ENCODE measurements at regions not wholly inside any gene's neighbourhood (a gene's known extent, or its start where the extent isn't known, plus 50 kb on each side); places are given as distances from the start of the nearest gene placed in this dataset.

DNA sequence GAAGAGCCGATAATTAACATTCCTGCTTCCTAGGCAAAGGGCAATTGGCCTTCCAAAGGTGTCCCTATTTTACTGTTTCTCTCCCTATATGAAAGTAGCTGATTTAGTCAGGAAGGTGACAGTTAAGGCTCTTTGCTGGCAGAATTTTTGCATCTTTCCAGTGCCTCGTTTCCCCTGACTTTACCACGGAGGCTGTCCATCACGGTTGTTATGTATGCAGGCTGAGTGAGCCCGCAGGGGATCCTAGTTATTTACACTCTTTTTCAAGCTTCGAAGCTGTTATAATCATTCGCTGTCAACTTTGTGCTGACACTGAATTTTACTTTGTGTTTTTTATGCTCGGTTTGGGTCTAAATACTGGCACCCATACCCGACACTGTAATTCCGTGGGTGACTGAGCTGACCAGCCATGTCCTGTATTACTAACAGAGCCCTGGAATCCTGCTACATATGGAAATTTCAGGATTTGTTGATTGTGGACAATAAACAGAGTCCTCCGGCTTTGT, 713.8 kb upstream of the FANCL start:
- no peak for DNase-seq (ENCODE audit: low read depth)

DNA sequence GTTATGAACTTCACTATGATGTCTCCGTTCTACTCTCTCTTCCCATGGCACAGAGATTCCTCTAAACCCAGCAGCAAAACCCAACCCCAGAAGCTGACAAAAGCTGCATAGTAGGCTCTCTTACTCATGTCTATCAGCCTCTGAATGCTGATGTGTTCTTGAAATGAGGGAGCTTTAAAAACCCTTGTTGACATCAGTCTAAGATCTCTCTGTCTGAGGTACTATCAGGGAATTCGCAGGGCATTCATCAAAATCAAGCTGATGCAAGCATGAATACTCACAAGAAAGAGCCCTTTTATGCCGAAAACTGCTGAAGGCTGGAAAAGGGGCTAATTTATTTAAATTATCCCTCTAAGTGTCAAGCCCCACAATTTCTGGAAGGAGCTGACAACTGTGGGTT, 710.6 kb upstream of the FANCL start:
- DNase-seq (ENCODE audit: low read depth): no peak

DNA sequence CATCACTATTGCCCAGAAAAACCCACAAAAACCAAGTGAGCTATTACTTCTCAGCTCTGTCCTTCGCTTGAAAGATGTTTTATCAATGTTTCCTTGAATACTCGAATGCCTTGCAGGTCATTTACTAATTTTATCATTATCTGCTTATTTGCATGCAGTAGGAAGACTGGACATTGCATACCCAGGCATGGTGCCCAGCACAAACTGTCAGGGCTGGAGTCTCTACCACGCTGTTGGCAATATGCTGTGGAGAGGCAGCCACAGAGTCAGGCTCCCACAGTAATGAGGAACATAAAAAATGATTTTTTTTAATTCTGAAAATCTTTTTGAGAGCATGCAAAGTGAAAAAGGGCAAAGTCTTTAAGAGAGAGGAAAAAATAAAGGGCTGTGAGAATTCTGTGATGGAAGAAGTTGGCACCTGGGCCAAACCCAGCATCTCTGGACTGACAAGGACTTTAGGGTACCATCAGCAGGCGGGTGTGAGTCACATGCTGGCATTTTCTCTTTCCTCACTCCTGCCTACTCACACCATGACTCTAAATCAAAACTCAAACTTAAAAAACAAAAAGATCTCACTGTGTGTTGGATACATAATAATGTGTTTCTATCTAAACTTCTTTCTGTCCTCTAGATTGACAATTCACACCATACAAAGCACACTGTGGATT, 709.8 kb upstream of the FANCL start:
- no peak for DNase-seq (ENCODE audit: low read depth)

DNA sequence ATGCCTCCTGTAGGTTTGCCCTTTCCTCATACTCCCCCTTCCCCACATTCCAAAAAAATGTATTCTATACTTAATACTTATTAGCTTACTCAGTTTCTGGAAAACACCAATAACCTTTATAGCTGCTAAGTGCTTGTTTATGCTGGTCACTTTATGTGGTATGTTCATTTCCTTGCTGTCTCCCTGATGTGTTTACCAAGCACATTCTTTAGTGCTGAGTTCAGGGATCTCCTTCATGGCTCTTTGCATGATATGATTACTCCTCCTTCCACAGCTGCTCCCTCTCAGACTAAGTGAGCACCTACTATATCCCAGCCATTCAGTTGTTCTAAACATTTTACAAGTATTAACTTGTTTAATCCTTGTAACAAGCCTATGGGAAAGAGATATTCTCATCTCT, 698.3 kb upstream of the FANCL start:
- peak; percentile 91 for DNase-seq (ENCODE audit: low read depth)

DNA sequence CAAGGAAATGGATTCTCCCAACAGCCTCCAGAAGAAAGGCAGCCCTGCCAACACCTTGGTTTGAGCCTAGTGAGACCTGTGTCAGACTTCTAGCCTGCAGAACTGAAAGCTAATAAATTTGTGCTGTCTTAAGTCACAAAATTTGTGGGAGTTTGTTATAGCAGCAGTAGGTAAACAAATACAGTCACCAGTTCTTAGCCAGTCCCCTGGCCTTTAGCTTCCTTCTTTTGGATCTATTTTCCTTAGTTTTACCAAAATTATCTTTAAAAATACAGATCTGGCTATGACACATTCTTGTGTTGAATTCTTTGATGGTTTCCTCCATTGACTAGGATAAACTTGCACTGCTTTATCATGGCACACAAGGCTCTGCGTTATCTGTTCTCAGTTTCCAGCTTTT, 697.9 kb upstream of the FANCL start:
- peak; percentile 52 for DNase-seq (ENCODE audit: low read depth)

DNA sequence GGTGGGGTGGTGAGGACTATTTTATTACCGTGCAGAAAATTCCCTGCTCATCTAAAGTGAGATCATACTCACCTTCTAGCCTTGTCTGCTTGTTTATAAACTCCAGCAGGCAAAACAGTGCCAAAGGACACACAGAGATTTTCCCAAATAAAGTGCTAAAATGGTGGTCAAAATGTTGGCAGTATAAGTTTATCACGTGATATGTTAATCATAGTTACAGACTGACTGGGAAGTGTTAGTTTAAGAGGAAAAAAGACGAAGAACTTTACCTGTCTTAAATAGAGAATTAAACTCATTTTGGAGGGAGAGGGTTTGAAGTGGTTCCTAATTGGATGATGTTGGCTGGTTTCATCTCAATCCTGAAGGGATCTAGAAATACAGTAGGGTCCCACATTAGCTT, 691.7 kb upstream of the FANCL start:
- DNase-seq (ENCODE audit: low read depth): no peak

DNA sequence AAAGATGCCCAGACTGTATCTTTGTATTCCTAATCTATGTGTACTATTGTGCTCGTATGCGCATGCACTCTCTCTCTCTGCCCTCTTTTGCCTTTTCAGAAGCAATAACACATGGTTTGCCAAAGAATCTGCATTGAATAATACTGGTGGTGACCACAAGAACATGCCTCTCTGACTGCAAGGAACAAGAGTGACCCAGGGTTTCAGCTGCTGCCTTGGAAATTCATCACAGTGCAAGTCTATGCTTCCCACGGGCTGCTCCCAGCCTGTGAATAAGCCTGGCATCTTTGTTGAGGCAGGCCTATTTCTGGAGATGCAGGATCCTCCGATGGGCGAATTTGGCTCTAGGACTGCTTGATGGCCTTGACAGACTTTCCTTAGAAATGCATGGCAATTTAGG, 689.4 kb upstream of the FANCL start:
- DNase-seq (ENCODE audit: low read depth): peak; percentile 53

DNA sequence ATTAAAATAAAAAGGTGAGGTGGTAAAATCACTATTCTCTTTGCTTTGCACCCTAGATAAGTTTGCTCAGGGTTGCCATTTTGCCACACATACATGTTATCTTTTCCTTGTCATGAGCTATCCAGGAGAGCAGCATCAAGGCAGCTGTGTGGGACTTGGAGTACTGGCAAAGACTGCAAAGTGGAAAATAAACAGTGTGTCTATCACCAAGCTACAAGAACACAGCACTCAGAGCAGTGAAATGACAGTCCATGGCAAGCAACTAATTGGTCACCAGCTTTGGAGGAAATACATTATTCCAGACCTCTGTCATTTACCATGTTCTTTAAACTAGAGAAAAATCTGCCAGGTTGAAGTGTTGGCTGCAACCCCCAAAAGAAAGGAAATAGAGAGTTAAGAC, 687.8 kb upstream of the FANCL start:
- no peak for DNase-seq (ENCODE audit: low read depth)

DNA sequence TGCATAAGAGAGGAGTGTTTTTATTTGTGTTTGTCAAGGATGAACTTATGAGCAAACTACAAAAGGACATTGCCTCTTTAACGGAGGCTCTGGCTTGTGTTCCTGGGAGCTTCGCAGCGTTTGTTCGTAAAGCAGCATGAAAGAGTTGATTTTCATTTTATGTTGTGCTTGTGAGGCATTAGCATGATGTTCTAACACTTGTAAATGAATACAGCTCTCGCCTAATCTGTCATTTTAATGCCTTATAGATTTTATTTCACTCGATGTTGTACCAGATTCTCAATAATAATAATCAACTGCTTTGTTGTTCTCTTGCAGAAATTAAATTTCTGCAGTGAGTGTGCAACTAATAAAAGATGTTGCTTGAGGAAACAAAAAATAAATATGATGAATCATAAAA, 687.3 kb upstream of the FANCL start:
- no peak for DNase-seq (ENCODE audit: low read depth)

DNA sequence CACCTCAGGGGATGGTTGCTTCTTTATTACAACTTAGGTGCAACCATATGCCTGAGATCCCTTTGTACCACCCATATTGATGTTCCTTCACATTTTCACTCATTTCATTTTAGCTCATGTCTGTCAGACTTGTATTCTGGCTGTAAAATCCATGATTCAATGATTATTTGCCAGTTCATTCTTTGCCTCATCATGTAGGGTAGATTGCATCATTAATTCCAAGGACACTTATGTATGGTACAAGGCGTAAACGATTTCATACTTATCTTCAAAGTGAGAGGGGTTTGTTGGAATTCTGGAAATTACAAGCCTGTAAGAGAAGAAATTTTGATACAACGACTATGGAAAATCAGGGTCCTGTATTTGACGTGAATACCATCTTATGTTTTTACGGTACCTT, 685.0 kb upstream of the FANCL start:
- no peak for DNase-seq (ENCODE audit: low read depth)

DNA sequence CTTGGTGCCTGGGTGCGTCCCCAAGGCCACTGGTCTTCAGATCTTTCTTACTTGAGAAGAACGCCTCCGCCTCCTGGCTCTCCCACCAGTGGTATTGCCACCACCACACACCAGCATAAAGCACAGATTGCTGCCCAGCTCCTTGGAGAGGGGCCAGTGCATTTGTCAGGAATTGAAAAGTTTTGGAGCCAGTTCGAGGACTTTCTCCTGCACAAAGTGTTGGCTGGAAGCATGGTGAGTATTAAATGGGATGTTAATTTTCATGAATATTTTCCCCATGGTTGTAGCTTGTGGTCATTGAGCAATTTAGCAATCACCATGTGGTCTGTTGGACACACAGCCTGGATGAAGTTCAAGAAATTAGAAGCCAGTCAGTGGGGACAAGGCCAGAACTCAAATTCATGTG, 684.6 kb upstream of the FANCL start:
- DNase-seq (ENCODE audit: low read depth): peak; percentile 87

DNA sequence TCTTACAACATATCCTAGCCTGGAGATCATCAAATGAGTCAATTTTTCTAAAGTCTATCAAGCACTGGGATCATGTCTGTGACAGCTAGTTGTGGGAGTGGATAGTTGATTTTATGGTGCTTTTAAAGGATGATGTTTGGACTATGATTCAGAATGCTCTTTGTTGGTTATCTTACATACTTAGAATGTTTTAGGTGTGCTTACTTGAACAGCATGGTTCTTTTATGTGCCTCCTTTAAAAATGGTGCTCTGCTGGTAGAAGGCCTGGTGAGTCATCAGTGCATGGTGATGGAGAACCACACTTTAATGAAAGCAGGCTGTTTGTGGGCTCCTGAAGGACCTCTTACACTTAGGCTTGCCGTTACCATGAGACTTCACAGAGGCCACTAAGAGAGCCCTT, 682.7 kb upstream of the FANCL start:
- DNase-seq (ENCODE audit: low read depth): peak; percentile 99

DNA sequence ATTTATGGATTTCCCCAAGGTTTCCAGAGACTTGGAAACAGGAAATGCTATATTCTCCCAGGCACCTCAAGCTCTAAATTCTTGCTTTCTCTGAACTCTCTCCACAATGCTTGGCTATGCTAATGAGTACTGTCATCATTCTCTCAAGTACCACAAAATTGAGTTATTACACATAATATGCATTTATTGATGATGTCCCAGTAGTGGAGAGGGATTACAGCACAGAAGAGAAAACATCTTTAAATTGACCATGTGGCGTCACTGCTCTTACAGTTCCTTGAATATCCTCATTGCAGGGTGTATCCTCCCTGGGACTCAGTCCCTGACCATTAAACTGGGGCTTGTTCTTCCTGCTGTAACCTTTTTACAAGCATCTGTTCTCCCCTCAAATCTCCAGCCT, 681.1 kb upstream of the FANCL start:
- peak; percentile 30 for DNase-seq (ENCODE audit: low read depth)

DNA sequence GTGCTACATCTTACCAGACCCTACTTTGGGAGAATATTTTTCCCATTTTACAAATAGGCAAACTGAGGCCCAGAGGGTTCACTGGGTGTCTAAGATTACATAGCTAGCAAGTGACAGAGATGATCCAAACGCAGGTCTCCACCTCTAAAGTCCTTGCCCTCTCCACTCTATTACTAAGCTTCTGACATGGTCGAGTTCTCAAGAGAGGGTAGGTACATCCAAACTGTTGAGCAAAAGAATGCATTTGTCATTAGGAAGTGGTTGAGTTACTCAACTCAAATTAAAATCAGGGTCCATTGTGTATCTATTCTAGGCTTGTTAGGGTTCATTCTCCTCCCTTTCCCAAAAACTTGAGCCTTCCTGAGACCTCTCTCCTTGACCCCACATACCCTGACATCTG, 680.6 kb upstream of the FANCL start:
- DNase-seq (ENCODE audit: low read depth): peak; percentile 77

DNA sequence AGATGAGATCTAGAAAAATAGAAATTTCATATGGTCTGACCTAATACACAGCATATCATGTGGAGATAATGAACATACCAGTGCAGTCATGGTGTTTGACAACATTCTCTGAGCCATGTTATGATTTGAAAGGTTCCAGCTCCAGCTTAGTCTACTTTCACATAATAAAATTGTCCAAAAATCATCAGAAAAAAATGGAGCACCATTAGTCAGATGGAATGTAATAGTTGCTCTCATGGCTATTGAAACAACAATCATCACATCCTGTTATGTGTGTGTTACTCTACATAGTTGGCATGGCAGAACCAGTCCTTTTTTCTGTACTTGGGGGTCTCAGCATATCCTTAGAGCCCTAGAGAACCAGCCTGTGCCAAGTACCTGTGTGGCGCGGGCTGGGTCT, 678.9 kb upstream of the FANCL start:
- DNase-seq (ENCODE audit: low read depth): peak; percentile 89

DNA sequence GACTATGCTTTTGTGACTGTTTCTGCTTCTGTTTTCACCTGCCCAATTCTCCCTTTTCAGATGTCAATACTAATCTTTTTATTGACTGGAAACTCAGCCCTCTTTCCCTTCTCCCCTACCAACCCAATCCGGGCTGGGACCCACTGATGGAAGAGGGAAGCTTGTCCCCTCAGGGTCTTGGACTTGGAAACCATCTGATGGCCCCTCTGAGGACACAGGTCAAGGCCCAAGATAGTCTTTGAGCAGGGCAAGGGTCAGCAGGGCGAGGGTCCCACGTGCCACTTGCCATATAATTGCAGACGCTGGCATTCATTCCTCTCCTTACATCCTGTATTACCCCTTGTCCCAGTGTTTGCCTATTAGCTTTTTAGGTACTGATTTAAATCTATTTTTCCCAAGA, 678.2 kb upstream of the FANCL start:
- no peak for DNase-seq (ENCODE audit: low read depth)

DNA sequence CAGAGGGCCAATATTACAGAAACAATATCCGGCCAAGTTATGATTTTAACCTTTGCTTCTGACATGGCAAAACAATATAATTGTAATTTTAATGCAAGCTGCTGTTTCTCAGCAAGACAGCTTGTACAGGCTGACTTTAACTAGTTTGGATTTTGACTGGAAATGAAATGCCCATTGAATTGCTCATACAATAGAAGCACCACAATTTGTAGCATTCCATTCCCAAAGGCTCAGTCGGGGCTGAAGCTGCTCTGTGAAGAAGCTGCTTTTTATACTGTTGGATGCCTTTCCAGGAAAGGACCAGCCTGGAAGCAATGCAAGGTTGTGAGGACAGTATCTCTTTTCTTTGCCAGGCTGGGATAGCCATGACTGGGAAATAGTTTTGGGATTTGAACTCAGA, 677.0 kb upstream of the FANCL start:
- peak; percentile 93 for DNase-seq (ENCODE audit: low read depth)

DNA sequence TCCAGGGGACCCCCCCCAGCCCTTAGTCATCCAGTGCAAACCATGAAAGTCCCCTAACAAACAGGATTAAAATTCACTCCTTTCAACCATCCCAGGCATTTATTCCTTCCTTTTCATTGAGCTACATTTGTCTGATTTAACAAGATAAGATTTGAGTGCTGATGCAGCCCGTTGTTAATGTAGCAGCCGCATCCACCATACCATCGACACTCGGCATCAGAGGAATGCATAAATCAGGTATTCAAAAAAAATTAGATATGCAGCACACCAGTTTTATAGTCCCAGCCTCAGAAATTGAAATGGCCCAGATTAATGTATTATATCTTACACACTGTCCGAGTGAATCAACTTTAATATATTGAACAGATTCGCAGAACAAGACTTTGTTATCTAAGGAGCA, 676.5 kb upstream of the FANCL start:
- DNase-seq (ENCODE audit: low read depth): no peak

DNA sequence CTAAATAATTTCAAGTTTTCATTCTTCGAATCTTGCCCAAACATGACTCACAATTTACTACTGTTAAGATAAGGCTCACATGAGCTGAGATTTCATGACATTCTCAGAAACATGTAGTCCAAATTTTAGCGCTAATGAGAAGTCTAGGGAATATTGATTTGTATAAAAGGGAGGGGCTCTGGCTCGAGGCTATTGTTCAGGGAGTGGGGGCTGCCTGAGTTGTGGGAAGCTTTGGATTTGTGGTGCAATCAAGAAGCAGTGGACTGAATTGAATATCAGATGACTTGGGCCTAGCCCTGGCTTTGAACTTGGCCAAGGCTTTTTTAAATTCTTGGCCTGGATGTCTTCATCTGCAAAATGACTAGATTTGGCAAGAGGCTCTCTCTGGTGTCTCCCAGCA, 674.9 kb upstream of the FANCL start:
- no peak for DNase-seq (ENCODE audit: low read depth)

DNA sequence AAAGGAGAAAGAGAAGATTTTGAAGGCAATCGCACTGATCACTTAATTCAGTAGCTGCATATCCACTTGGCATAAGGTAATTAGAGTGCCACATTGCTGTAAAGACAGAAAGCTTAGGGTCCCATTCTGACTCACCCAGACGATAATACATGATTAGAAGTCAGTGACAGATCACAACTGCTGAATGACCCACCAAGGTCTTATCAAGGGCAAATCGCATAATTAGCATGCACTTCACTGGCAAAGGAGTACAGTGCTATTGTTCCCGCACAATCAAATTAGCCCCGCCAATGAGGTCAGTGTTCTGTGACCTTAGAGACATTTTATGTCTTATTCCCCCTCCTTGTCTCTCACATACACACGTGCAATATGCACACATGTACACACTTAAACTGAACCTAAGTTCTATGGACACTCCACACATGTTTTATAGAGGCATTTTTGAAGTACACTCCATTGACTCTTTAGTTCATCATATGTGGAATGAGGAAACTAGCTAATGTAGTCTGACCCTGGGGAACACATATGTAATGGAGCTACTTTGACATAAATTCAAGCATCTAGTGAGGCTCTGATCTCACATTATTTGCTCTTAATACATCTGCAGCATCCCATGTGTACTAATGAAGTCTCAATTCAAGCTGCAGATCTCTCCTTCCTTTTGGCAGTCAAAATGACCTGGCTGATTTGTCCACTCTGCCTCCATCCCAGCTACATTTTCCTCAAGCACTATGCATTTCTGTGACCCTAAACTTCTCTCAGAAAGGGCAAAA, 673.8 kb upstream of the FANCL start:
- DNase-seq (ENCODE audit: low read depth): no peak

DNA sequence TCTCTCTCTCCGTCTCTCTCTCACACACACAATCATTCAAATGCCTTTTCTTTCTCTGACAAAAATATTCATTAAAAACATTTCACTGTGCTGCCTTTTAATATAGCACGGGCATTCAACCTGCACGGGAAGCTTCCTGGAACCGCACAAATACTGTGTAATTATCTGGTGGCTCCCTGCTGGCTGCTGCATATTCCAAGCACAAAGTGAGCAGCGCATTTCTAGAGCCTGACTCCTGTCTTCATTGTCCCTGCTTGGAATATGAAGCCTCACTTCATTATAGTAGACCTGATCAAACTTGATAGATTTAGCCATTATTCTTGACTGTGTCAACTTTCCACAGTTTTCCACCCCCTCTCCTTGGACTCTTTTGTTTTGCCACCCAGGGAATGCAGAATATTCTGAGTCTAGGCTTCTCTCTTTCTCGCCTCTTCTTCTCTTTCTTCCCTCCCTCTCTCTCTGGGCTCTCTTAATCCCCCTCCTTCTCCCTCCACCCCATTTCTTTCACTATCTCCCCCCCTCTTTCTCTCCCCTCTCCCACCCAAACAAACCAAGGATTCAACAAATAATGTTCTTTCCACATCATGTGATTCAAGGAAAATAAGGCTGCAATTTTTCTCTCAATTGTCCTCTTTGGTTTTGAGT, 672.1 kb upstream of the FANCL start:
- no peak for DNase-seq (ENCODE audit: low read depth)

DNA sequence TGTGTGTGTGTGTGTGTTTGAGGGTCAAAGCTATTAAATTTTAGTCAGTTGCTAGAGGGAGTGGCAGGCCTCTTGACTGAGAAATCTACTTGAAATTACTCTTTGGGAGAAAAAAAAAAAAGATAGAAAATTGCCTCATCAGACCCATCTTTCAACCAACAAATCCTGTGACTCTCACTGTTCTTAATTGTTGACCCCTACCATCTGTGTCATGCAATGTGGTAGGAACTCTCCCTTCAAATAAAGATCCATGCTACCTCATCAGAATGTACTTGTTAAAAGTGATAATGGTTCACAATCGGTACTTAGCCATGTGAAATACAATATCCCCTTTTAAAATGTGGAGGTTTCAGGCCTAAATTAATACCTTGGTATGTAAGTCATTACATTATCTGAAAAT, 670.8 kb upstream of the FANCL start:
- DNase-seq (ENCODE audit: low read depth): no peak

DNA sequence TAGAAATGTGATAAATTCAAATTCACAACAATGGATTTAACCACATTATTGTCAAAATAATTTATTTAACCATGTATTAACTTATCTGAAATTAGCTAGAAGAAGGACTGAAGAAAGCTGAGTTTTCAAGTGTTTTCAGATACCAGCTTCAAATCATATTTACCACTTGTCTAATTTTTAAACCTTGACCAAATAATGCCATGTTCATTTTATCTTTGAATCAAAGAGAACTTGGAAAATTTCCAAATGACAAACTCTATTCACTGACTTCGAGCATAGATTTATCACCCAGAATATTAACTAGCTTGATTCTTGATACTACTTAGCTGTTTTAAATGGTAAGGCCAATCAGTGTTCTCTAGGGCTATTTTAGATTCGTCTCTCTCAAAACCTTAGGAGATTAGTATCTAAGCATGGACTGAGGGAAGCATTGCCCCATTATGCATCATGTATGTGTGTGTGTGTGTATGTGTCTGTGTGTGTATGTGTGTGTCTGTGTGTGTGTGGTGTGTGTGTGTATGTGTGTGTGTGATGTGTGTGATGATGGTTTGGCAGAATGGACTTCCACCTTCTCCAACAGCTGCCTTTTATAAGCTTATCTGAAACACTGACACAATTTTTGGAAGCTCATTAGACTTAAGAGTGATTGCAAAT, 667.5 kb upstream of the FANCL start:
- DNase-seq (ENCODE audit: low read depth): no peak
